ENCODE measurements at regions not wholly inside any gene's neighbourhood (a gene's known extent, or its start where the extent isn't known, plus 50 kb on each side); places are given as distances from the start of the nearest gene placed in this dataset.

DNA sequence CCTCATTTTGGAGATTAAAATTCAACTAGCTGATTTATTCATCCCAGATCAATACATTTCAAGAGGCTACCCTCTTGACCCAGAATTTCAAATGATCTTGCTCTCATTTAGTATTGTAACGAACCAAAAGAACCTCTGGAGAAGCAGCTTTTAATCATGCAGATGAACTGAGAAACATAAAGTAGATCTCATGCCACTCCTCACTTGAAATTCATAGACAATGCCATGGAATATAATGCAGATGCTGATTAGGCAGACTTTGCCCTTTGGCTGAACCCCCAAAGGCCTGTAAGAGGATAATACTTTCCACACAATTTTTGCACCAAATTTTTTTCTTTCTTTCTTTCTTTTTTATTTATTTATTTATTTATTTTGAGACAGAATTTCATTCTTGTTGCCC, 358.3 kb downstream of the NEK10 start:
- Histone ChIP-seq H2AFZ (ENCODE audit: low read length) (no peak overlapping the region), H3K4me3 (ENCODE audit: low read depth, low read length, poor library complexity, severe bottlenecking) (no peak overlapping the region), H3K9me3 (ENCODE audit: low read length) (no peaks in the 10 kb centered on the region), H3K79me2 (ENCODE audit: insufficient read depth, low read depth, low read length) (no peaks in the 10 kb centered on the region), H3K9me2 (ENCODE audit: insufficient read depth, low read length) (no peaks in the 10 kb centered on the region), H3K36me3 (ENCODE audit: insufficient read depth, low read length) (no peaks in the 10 kb centered on the region), H4K20me1 (ENCODE audit: insufficient read depth, low read length) (no peaks in the 10 kb centered on the region), H3K4me1 (ENCODE audit: insufficient read depth, low read length, poor library complexity, severe bottlenecking) (no peaks in the 10 kb centered on the region), H3K4me2 (ENCODE audit: low read length) (no peak overlapping the region), H3K27ac (ENCODE audit: low read depth, low read length, poor library complexity, severe bottlenecking) (no peak overlapping the region)
- CTCF ChIA-PET (ENCODE audit: unreplicated experiment) = no interaction called here
- DNase-seq (ENCODE audit: low spot score) = no peak
- TF ChIP-seq, protein P1, sequence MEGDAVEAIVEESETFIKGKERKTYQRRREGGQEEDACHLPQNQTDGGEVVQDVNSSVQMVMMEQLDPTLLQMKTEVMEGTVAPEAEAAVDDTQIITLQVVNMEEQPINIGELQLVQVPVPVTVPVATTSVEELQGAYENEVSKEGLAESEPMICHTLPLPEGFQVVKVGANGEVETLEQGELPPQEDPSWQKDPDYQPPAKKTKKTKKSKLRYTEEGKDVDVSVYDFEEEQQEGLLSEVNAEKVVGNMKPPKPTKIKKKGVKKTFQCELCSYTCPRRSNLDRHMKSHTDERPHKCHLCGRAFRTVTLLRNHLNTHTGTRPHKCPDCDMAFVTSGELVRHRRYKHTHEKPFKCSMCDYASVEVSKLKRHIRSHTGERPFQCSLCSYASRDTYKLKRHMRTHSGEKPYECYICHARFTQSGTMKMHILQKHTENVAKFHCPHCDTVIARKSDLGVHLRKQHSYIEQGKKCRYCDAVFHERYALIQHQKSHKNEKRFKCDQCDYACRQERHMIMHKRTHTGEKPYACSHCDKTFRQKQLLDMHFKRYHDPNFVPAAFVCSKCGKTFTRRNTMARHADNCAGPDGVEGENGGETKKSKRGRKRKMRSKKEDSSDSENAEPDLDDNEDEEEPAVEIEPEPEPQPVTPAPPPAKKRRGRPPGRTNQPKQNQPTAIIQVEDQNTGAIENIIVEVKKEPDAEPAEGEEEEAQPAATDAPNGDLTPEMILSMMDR (conservative IDR thresholded peaks at IDR 0.05; ENCODE audit: low read length) = no peak
- no peak for TF ChIP-seq EZH2phosphoT487 (IDR thresholded peaks at IDR 0.05; ENCODE audit: borderline replicate concordance, low read depth, low read length)
- no TSS peak for BruUV-seq (replicated peaks)
- POLR2A ChIA-PET = interaction anchor here (0.6 kb wide), 1 partner anchor 58 kb away, joined by 4 read pairs; no protein-coding TSS in a partner anchor
- intact Hi-C loops (cut with micrococcal nuclease; ENCODE audit: unreplicated experiment) = no loop called here

GRCh38 chr3:27022096-27022761, 347.0 kb downstream of the NEK10 start:
- no peak for DNase-seq (ENCODE audit: low spot score)
- Histone ChIP-seq H3K36me3 (ENCODE audit: insufficient read depth, low read length) (no peaks in the 10 kb centered on the region), H3K4me3 (ENCODE audit: low read depth, low read length, poor library complexity, severe bottlenecking) (no peak overlapping the region), H4K20me1 (ENCODE audit: insufficient read depth, low read length) (no peaks in the 10 kb centered on the region), H2AFZ (ENCODE audit: low read length) (no peak overlapping the region), H3K4me1 (ENCODE audit: insufficient read depth, low read length, poor library complexity, severe bottlenecking) (no peaks in the 10 kb centered on the region), H3K4me2 (ENCODE audit: low read length) (no peak overlapping the region), H3K9me2 (ENCODE audit: insufficient read depth, low read length) (no peaks in the 10 kb centered on the region), H3K9me3 (ENCODE audit: low read length) (no peaks in the 10 kb centered on the region), H3K79me2 (ENCODE audit: insufficient read depth, low read depth, low read length) (no peaks in the 10 kb centered on the region), H3K27ac (ENCODE audit: low read depth, low read length, poor library complexity, severe bottlenecking) (no peak overlapping the region)
- no TSS peak for BruUV-seq (replicated peaks)
- TF ChIP-seq, protein P1 (conservative IDR thresholded peaks at IDR 0.05; ENCODE audit: low read length) = no peak
- no peak for TF ChIP-seq EZH2phosphoT487 (IDR thresholded peaks at IDR 0.05; ENCODE audit: borderline replicate concordance, low read depth, low read length)
- ChIA-PET POLR2A (interaction anchor here (0.6 to 1.1 kb wide), 2 partner anchors 12 to 713 kb away, joined by 3 to 4 read pairs; no protein-coding TSS in a partner anchor), CTCF (ENCODE audit: unreplicated experiment) (interaction anchor here (0.5 kb wide), 1 partner anchor 115 kb away, joined by 11 read pairs; no protein-coding TSS in a partner anchor)
- intact Hi-C loops (cut with micrococcal nuclease; ENCODE audit: unreplicated experiment) = no loop called here

DNA sequence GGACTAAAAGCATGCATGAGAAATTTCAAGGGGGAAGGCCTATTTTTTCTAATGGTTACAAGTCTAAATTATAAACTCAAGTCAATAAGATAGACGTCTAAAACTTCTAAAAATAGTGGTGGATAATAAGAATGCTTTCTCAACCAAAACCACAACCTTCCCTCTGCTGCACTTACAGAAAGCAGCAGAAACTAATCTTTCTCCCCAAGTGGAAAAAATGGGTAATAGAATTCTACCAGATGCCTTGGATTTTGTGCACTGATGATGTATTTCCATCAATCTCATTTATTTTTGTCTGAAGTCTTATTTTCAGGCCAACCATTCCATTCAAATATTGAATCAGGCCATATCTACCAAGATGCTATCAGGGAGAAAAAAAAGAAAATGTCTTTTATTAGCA, 344.7 kb downstream of the NEK10 start:
- H2AFZ ChIP-seq (ENCODE audit: low read length) = no peak overlapping the region
- intact Hi-C loops (cut with micrococcal nuclease; ENCODE audit: unreplicated experiment) = no loop called here
- no peaks in the 10 kb centered on the region for H3K9me2 ChIP-seq (ENCODE audit: insufficient read depth, low read length)
- H3K4me2 ChIP-seq (ENCODE audit: low read length) = no peak overlapping the region
- H3K9me3 ChIP-seq (ENCODE audit: low read length) = no peaks in the 10 kb centered on the region
- H3K4me1 ChIP-seq (ENCODE audit: insufficient read depth, low read length, poor library complexity, severe bottlenecking) = no peaks in the 10 kb centered on the region
- no peak overlapping the region for H3K27ac ChIP-seq (ENCODE audit: low read depth, low read length, poor library complexity, severe bottlenecking)
- TF ChIP-seq, protein P1 (conservative IDR thresholded peaks at IDR 0.05; ENCODE audit: low read length) = no peak
- no peaks in the 10 kb centered on the region for H4K20me1 ChIP-seq (ENCODE audit: insufficient read depth, low read length)
- H3K79me2 ChIP-seq (ENCODE audit: insufficient read depth, low read depth, low read length) = no peaks in the 10 kb centered on the region
- DNase-seq (ENCODE audit: low spot score) = no peak
- CTCF ChIA-PET (ENCODE audit: unreplicated experiment) = no interaction called here
- POLR2A ChIA-PET = no interaction called here
- no peaks in the 10 kb centered on the region for H3K36me3 ChIP-seq (ENCODE audit: insufficient read depth, low read length)
- H3K4me3 ChIP-seq (ENCODE audit: low read depth, low read length, poor library complexity, severe bottlenecking) = no peak overlapping the region
- BruUV-seq (replicated peaks) = no TSS peak

Measured in OCI-LY7 (cell line).